Natural killer cell (primary cell): ENCODE measurements at regions not wholly inside any gene's neighbourhood (a gene's known extent, or its start where the extent isn't known, plus 50 kb on each side); places are given as distances from the start of the nearest gene placed in this dataset.

ENCODE experiments used
- ATAC-seq, 3 donors: fragments of 150-1000 bp in 2 of 3; fragments of 200-7000 bp in 1 of 3; cut with Tn5 transposase; 1 replicate in 1 of 3; 2 replicates in 2 of 3; pipeline ENCODE4 v1.10.0; 2021; ENCODE audit warnings: mild to moderate bottlenecking in 2 of 3, moderate library complexity in 2 of 3
- DNase-seq, 2 donors: peaks; one replicate each; pipeline versions ENCODE4 v3.0.0 to v3.0.0-alpha.2; 2013 to 2021; ENCODE audit warnings: mixed read lengths in 1 of 2
- H3K27ac ChIP-seq: one replicate; pipeline ENCODE4 v1.5.1; 2013; ENCODE audit warnings: mild to moderate bottlenecking, low read length
- H3K27me3 ChIP-seq: one replicate; pipeline ENCODE4 v1.6.1; 2013; ENCODE audit warnings: low read length; ENCODE audit not compliant: control insufficient read depth, insufficient read depth
- H3K36me3 ChIP-seq: one replicate; pipeline ENCODE4 v1.6.1; 2013; ENCODE audit warnings: low read length; ENCODE audit not compliant: control insufficient read depth, insufficient read depth
- H3K4me1 ChIP-seq: one replicate; pipeline ENCODE4 v1.6.1; 2013; ENCODE audit warnings: low read length; ENCODE audit not compliant: control insufficient read depth, insufficient read depth
- H3K4me3 ChIP-seq: one replicate; pipeline ENCODE4 v1.5.1; 2013; ENCODE audit warnings: low read length
- H3K9me3 ChIP-seq: one replicate; pipeline ENCODE4 v1.6.1; 2013; ENCODE audit warnings: low read length; ENCODE audit not compliant: control insufficient read depth, insufficient read depth
- H3K27ac Mint-ChIP-seq, 2 donors: one replicate each; pipeline ENCODE4 v1.8.0; 2022; ENCODE audit warnings: mild to moderate bottlenecking in 2 of 2, mixed read lengths in 2 of 2, moderate library complexity in 1 of 2
- H3K27me3 Mint-ChIP-seq, 2 donors: one replicate each; pipeline ENCODE4 v1.8.0; 2022; ENCODE audit warnings: low read depth in 2 of 2, mixed read lengths in 2 of 2
- H3K36me3 Mint-ChIP-seq: one replicate; pipeline ENCODE4 v1.8.0; 2022; ENCODE audit warnings: mixed read lengths
- H3K4me1 Mint-ChIP-seq, 2 donors: one replicate each; pipeline ENCODE4 v1.8.0; 2022; ENCODE audit warnings: mixed read lengths in 2 of 2
- H3K4me3 Mint-ChIP-seq: one replicate; pipeline ENCODE4 v1.8.0; 2022; ENCODE audit warnings: mild to moderate bottlenecking, moderate library complexity, mixed read lengths
- H3K9me3 Mint-ChIP-seq, 2 donors: one replicate each; pipeline ENCODE4 v1.8.0; 2022; ENCODE audit warnings: mixed read lengths in 2 of 2
- WGBS: methylation state at CpG from one replicate; pipeline ENCODE4 v1.1.7; 2013; ENCODE audit warnings: missing lambda C conversion rate; ENCODE audit not compliant: insufficient coverage; 5-methylcytosine and 5-hydroxymethylcytosine counted together
- intact Hi-C: fragments of 100-400 bp; cut with micrococcal nuclease; formaldehyde crosslinking; loops from one replicate; pipeline ENCODE4 v1.14.2; 2022
- TF ChIP-seq, protein P1 (sequence below): fragments of 200-600 bp; IDR thresholded peaks from one replicate; pipeline ENCODE4 v1.8.0; 2022; ENCODE audit warnings: antibody characterized with exemption

- Mint-ChIP-seq H3K4me3 (no peak overlapping the region), H3K9me3 (no peaks in the 10 kb centered on the region), H3K4me1 (no peaks in the 10 kb centered on the region), H3K27me3 (peaks cover 0 to 6% of the 10 kb centered on the region in 2 donors), H3K27ac (no peak overlapping the region), H3K36me3 (no peaks in the 10 kb centered on the region)
- no peak overlapping the region for H3K4me3 ChIP-seq
- H3K9me3 ChIP-seq, result no peaks in the 10 kb centered on the region
- intact Hi-C loops, result no loop called here
- H3K27ac ChIP-seq, result no peak overlapping the region
- H3K36me3 ChIP-seq, result no peaks in the 10 kb centered on the region
- ATAC-seq (no peak), DNase-seq (no peak)
- WGBS, result 75% methylated on average over 1 of the region's 1 CpG
- H3K4me1 ChIP-seq, result peaks cover 2% of the 10 kb centered on the region
- H3K27me3 ChIP-seq, result no peaks in the 10 kb centered on the region
- TF ChIP-seq, protein P1, sequence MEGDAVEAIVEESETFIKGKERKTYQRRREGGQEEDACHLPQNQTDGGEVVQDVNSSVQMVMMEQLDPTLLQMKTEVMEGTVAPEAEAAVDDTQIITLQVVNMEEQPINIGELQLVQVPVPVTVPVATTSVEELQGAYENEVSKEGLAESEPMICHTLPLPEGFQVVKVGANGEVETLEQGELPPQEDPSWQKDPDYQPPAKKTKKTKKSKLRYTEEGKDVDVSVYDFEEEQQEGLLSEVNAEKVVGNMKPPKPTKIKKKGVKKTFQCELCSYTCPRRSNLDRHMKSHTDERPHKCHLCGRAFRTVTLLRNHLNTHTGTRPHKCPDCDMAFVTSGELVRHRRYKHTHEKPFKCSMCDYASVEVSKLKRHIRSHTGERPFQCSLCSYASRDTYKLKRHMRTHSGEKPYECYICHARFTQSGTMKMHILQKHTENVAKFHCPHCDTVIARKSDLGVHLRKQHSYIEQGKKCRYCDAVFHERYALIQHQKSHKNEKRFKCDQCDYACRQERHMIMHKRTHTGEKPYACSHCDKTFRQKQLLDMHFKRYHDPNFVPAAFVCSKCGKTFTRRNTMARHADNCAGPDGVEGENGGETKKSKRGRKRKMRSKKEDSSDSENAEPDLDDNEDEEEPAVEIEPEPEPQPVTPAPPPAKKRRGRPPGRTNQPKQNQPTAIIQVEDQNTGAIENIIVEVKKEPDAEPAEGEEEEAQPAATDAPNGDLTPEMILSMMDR, result no peak
Measured at GRCh38 chr10:78572565-78572964, 496.2 kb upstream of the ZMIZ1 start.

- intact Hi-C loops, result no loop called here
- 87% methylated on average over 7 of the region's 7 CpGs for WGBS
- Mint-ChIP-seq H3K36me3 (no peaks in the 10 kb centered on the region), H3K4me3 (no peak overlapping the region), H3K9me3 (no peaks in the 10 kb centered on the region), H3K4me1 (no peaks in the 10 kb centered on the region), H3K27me3 (peaks cover 0 to 6% of the 10 kb centered on the region in 2 donors), H3K27ac (no peak overlapping the region)
- Histone ChIP-seq H3K27me3 (no peaks in the 10 kb centered on the region), H3K4me3 (no peak overlapping the region), H3K4me1 (no peaks in the 10 kb centered on the region), H3K36me3 (no peaks in the 10 kb centered on the region), H3K27ac (no peak overlapping the region), H3K9me3 (no peaks in the 10 kb centered on the region)
- DNase-seq, result no peak
- TF ChIP-seq, protein P1, result no peak
- ATAC-seq, result no peak
Measured at GRCh38 chr10:78574547-78574946, 494.2 kb upstream of the ZMIZ1 start.

DNA sequence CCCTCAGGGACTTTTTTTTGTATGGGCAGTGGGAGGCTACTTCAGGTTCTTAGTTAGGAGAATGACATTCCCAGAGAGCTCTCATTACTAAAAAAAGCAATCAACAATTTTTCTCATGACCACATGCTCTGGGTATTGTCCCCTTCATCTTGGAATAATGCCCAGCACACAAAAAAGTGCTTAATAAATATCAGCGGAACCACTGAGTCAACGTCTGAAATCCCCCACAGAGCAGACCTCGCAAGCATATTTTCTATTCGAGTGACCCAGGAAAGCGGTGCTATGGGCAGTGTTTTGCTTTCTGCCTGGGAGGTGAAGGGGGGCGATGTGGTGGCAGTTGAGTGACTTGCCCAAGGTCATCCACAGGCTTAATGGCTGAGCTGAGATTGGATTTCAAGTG lies 493.4 kb upstream of the ZMIZ1 start:
- peaks cover 0 to 6% of the 10 kb centered on the region in 2 donors for H3K27me3 Mint-ChIP-seq

GRCh38 chr10:78576276-78576675 lies 492.5 kb upstream of the ZMIZ1 start:
- H3K27ac ChIP-seq, result no peak overlapping the region
- H3K27me3 ChIP-seq, result no peaks in the 10 kb centered on the region
- Mint-ChIP-seq H3K27me3 (peaks cover 0 to 6% of the 10 kb centered on the region in 2 donors), H3K36me3 (no peaks in the 10 kb centered on the region), H3K4me1 (no peaks in the 10 kb centered on the region), H3K27ac (no peak overlapping the region), H3K9me3 (no peaks in the 10 kb centered on the region), H3K4me3 (no peak overlapping the region)
- ATAC-seq (no peak), DNase-seq (no peak)
- no peaks in the 10 kb centered on the region for H3K36me3 ChIP-seq
- TF ChIP-seq, protein P1, result no peak
- H3K9me3 ChIP-seq, result no peaks in the 10 kb centered on the region
- no peak overlapping the region for H3K4me3 ChIP-seq
- 45% methylated on average over 5 of the region's 5 CpGs for WGBS
- no peaks in the 10 kb centered on the region for H3K4me1 ChIP-seq
- intact Hi-C loops, result no loop called here

More for the DNA sequence above, 493.4 kb upstream of the ZMIZ1 start:
- WGBS, result 90% methylated on average over 6 of the region's 6 CpGs
- TF ChIP-seq, protein P1, result no peak
- no peaks in the 10 kb centered on the region for H3K36me3 ChIP-seq
- DNase-seq (no peak), ATAC-seq (no peak)
- H3K27me3 ChIP-seq, result no peaks in the 10 kb centered on the region
- intact Hi-C loops, result no loop called here
- H3K9me3 ChIP-seq, result no peaks in the 10 kb centered on the region
- Mint-ChIP-seq H3K27ac (no peak overlapping the region), H3K9me3 (no peaks in the 10 kb centered on the region), H3K4me3 (no peak overlapping the region), H3K36me3 (no peaks in the 10 kb centered on the region), H3K4me1 (no peaks in the 10 kb centered on the region)
- H3K27ac ChIP-seq, result no peak overlapping the region
- no peak overlapping the region for H3K4me3 ChIP-seq
- no peaks in the 10 kb centered on the region for H3K4me1 ChIP-seq
